WTC11 (cell line): ENCODE measurements at regions not wholly inside any gene's neighbourhood (a gene's known extent, or its start where the extent isn't known, plus 50 kb on each side); places are given as distances from the start of the nearest gene placed in this dataset.
A peak's percentile ranks its signal among the peaks of the same experiment; 100 is the strongest.

Experiments
- ATAC-seq: fragments of 200-7000 bp; cut with Tn5 transposase; 2 replicates; pipeline ENCODE4 v1.10.0; 2021; ENCODE audit warnings: mild to moderate bottlenecking, moderate library complexity
- CTCF ChIA-PET: fragments of 300-600 bp; sonication (Branson Sonifier 250); formaldehyde crosslinking; loops from one replicate; lab custom pipeline; 2021; ENCODE audit warnings: antibody characterized with exemption; lab: Charles Lee
- POLR2A ChIA-PET: fragments of 350-600 bp; sonication (Branson Sonifier 250); formaldehyde crosslinking; loops from one replicate; lab custom pipeline; 2021; ENCODE audit warnings: antibody characterized with exemption; lab: Charles Lee
- DNase-seq: peaks from one replicate; pipeline ENCODE4 v3.0.0; 2021; ENCODE audit warnings: low spot score
- H3K27ac Mint-ChIP-seq: 2 replicates; pipeline ENCODE4 v1.8.0; 2021; ENCODE audit warnings: mixed read lengths
- H3K27me3 Mint-ChIP-seq: 2 replicates; pipeline ENCODE4 v1.8.0; 2021; ENCODE audit warnings: low read depth, mild to moderate bottlenecking, moderate library complexity, mixed read lengths
- H3K36me3 Mint-ChIP-seq: 2 replicates; pipeline ENCODE4 v1.8.0; 2021; ENCODE audit warnings: mixed read lengths
- H3K4me1 Mint-ChIP-seq: 2 replicates; pipeline ENCODE4 v1.8.0; 2022; ENCODE audit warnings: mixed read lengths
- H3K4me3 Mint-ChIP-seq: 2 replicates; pipeline ENCODE4 v1.8.0; 2021; ENCODE audit warnings: mild to moderate bottlenecking, moderate library complexity, mixed read lengths
- H3K9me3 Mint-ChIP-seq: 2 replicates; pipeline ENCODE4 v1.8.0; 2021; ENCODE audit warnings: mixed read lengths
- ARID4B ChIP-seq: sonication (generic); formaldehyde crosslinking; IDR thresholded peaks from 2 replicates; pipeline ENCODE4 v1.8.0; 2023; ENCODE audit warnings: missing genetic modification reagents, mild to moderate bottlenecking, borderline replicate concordance
- CREB1 ChIP-seq: sonication (generic); formaldehyde crosslinking; IDR thresholded peaks from 2 replicates; pipeline ENCODE4 v1.8.0; 2023; ENCODE audit warnings: mild to moderate bottlenecking, missing genetic modification reagents
- E2F4 ChIP-seq: sonication (generic); formaldehyde crosslinking; IDR thresholded peaks from 2 replicates; pipeline ENCODE4 v1.8.1; 2022; ENCODE audit warnings: low read depth, mild to moderate bottlenecking, moderate library complexity, missing genetic modification reagents, borderline replicate concordance
- E2F5 ChIP-seq: sonication (generic); formaldehyde crosslinking; IDR thresholded peaks from 2 replicates; pipeline ENCODE4 v1.8.1; 2022; ENCODE audit warnings: mild to moderate bottlenecking, moderate library complexity, missing genetic modification reagents
- GABPB1 ChIP-seq: sonication (generic); formaldehyde crosslinking; IDR thresholded peaks from 2 replicates; pipeline ENCODE4 v1.8.1; 2023; ENCODE audit warnings: mild to moderate bottlenecking, missing genetic modification reagents
- GRHL2 ChIP-seq: fragments of 250-450 bp; sonication (Bioruptor Pico); IDR thresholded peaks from 2 replicates; pipeline ENCODE4 v1.8.0; 2022; ENCODE audit warnings: mild to moderate bottlenecking, moderate library complexity; ENCODE audit not compliant: insufficient replicate concordance, severe bottlenecking
- HMGXB4 ChIP-seq: sonication (generic); formaldehyde crosslinking; IDR thresholded peaks from 2 replicates; pipeline ENCODE4 v1.8.1; 2023; ENCODE audit warnings: mild to moderate bottlenecking, moderate library complexity, missing genetic modification reagents
- IRF1 ChIP-seq: sonication (generic); formaldehyde crosslinking; IDR thresholded peaks from 2 replicates; pipeline ENCODE4 v1.8.0; 2023; ENCODE audit warnings: missing genetic modification reagents
- KAT7 ChIP-seq: sonication (generic); formaldehyde crosslinking; IDR thresholded peaks from 2 replicates; pipeline ENCODE4 v1.8.1; 2023; ENCODE audit warnings: missing genetic modification reagents, mild to moderate bottlenecking, borderline replicate concordance
- NFATC4 ChIP-seq: fragments of 250-450 bp; sonication (Bioruptor Pico); IDR thresholded peaks from 2 replicates; pipeline ENCODE4 v1.9.0; 2021; ENCODE audit warnings: mild to moderate bottlenecking
- NFYB ChIP-seq: sonication (generic); formaldehyde crosslinking; conservative IDR thresholded peaks from 2 replicates; pipeline ENCODE4 v1.8.0; 2022; ENCODE audit warnings: low read depth, missing genetic modification reagents
- NR3C1 ChIP-seq: sonication (generic); formaldehyde crosslinking; conservative IDR thresholded peaks from 2 replicates; pipeline ENCODE4 v1.8.1; 2023; ENCODE audit warnings: low read depth, mild to moderate bottlenecking, missing genetic modification reagents
- TCF7 ChIP-seq: sonication (generic); formaldehyde crosslinking; IDR thresholded peaks from 2 replicates; pipeline ENCODE4 v1.8.0; 2022; ENCODE audit warnings: mild to moderate bottlenecking, low read depth, missing genetic modification reagents, moderate library complexity
- TEAD1 ChIP-seq: sonication (generic); formaldehyde crosslinking; IDR thresholded peaks from 2 replicates; pipeline ENCODE4 v1.8.0; 2022; ENCODE audit warnings: mild to moderate bottlenecking, missing genetic modification reagents
- ZMAT4 ChIP-seq: fragments of 250-450 bp; sonication (Bioruptor Pico); IDR thresholded peaks from 2 replicates; pipeline ENCODE4 v1.9.0; 2021; ENCODE audit warnings: mild to moderate bottlenecking
- ZNF138 ChIP-seq: sonication (generic); formaldehyde crosslinking; conservative IDR thresholded peaks from 2 replicates; pipeline ENCODE4 v1.8.1; 2022; ENCODE audit warnings: mild to moderate bottlenecking, moderate library complexity, missing genetic modification reagents
- ZNF219 ChIP-seq: sonication (generic); formaldehyde crosslinking; IDR thresholded peaks from 2 replicates; pipeline ENCODE4 v1.8.0; 2023; ENCODE audit warnings: missing genetic modification reagents, mild to moderate bottlenecking, borderline replicate concordance
- ZNF281 ChIP-seq: sonication (generic); formaldehyde crosslinking; IDR thresholded peaks from 2 replicates; pipeline ENCODE4 v1.8.0; 2023; ENCODE audit warnings: mild to moderate bottlenecking, missing genetic modification reagents
- ZNF317 ChIP-seq: sonication (generic); formaldehyde crosslinking; IDR thresholded peaks from 2 replicates; pipeline ENCODE4 v1.8.1; 2023; ENCODE audit warnings: low read depth, mild to moderate bottlenecking, moderate library complexity, missing genetic modification reagents, borderline replicate concordance
- ZNF416 ChIP-seq: fragments of 250-450 bp; sonication (Bioruptor Pico); IDR thresholded peaks from 2 replicates; pipeline ENCODE4 v1.9.0; 2021; ENCODE audit warnings: mild to moderate bottlenecking, inconsistent platforms

GRCh38 chr6:134517145-134517658 lies 199.3 kb upstream of the SGK1 start:
- no peaks in the 10 kb centered on the region for H3K36me3 Mint-ChIP-seq
- DNase-seq (peak; percentile 33), ATAC-seq (peak; percentile 91)
- TF ChIP-seq ZMAT4 (CRISPR knock-in tag) (no peak), NFATC4 (CRISPR knock-in tag) (no peak), TEAD1 (CRISPR knock-in tag) (no peak), HMGXB4 (CRISPR knock-in tag) (no peak), CREB1 (CRISPR knock-in tag) (no peak), ZNF281 (CRISPR knock-in tag) (no peak), TCF7 (CRISPR knock-in tag) (no peak), IRF1 (CRISPR knock-in tag) (no peak), KAT7 (CRISPR knock-in tag) (no peak), E2F5 (CRISPR knock-in tag) (no peak), GABPB1 (no peak), E2F4 (CRISPR knock-in tag) (no peak), ZNF416 (CRISPR knock-in tag) (no peak), NR3C1 (CRISPR knock-in tag) (no peak), ARID4B (CRISPR knock-in tag) (no peak), ZNF138 (CRISPR knock-in tag) (no peak), GRHL2 (no peak), ZNF317 (CRISPR knock-in tag) (no peak), NFYB (no peak), ZNF219 (no peak)
- no peaks in the 10 kb centered on the region for H3K9me3 Mint-ChIP-seq
- ChIA-PET CTCF (interaction anchor here (0.7 to 1.0 kb wide), 2 partner anchors 234 to 343 kb away, joined by 3 to 4 read pairs; no protein-coding TSS in a partner anchor), POLR2A (no interaction called here)
- H3K27me3 Mint-ChIP-seq: no peaks in the 10 kb centered on the region
- H3K27ac Mint-ChIP-seq: no peak overlapping the region
- H3K4me3 Mint-ChIP-seq: peak overlapping the region; percentile 7
- H3K4me1 Mint-ChIP-seq: peaks cover 52% of the 10 kb centered on the region
